Stimulated activated CD8-positive, alpha-beta memory T cell treated with anti-CD3 and anti-CD28 coated beads, Interleukin-4, amount 100 ng/mL, for 4 hours (primary cell): ENCODE measurements at regions not wholly inside any gene's neighbourhood (a gene's known extent, or its start where the extent isn't known, plus 50 kb on each side); places are given as distances from the start of the nearest gene placed in this dataset.

Experiments
- DNase-seq, 2 donors: peaks; one replicate each; pipeline ENCODE4 v3.0.0-alpha.2; 2020; ENCODE audit warnings: low read depth in 2 of 2, low spot score in 1 of 2

DNA sequence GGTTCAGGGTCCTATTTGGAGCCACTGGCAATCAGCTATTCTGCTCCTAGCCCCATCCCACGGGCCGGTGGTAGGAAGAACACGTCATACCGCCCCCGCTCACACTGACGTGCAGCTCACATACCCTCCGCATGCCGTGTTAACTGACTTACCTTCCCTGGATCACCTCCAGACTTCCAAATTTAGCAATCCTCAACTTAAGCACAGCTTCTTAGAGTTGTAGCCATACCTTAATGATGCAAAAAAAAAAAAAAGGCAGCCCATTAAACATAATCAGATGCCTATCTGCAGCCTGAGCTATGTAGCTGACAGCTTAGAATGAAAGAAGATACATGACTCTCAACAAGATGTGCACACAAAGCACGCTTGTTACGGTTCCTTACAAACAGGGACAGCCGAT, 93.0 kb downstream of the IRX2 start:
- DNase-seq: no peak

DNA sequence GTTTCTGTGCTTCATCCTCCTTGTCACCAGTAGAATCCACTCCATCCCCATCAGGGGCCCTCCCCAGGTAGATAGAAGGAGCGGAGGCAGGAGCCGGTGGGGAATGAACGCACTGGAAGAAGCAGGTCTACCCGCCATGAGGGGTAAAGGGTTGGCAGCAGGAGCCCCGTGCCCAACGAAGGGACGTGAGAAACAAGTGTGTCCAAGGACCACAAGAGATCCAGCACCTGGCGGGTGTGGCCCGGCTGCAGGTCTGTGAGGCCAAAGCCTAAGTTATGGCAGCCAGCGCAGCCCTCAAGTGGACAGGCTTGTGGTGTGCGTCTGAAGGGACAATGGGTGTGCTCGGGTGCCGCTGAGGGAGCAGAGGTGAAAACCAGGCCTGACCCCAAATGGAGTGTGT, 94.3 kb downstream of the IRX2 start:
- no peak for DNase-seq

- DNase-seq: no peak
Observed at GRCh38 chr5:2656206-2656605, 95.3 kb downstream of the IRX2 start.

DNA sequence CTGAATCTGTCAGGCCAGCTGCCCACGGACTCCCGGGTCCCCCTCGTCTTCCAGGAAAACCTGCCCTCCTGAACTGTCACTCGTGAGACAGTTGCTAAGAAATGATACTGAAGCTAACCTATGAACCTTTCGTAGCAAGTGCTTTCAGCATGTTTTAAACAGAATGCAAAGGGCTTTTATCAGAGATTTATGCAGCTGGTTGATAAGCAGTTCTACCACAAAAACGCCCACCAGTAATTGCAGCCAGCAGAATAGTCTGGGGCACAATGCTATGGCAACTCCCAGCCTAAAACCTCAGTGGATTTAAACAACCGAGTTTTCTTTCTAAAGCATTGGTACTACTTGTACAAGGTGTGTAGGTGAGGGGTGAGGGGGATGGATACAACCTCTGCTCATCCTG, 97.5 kb downstream of the IRX2 start:
- no peak for DNase-seq

DNA sequence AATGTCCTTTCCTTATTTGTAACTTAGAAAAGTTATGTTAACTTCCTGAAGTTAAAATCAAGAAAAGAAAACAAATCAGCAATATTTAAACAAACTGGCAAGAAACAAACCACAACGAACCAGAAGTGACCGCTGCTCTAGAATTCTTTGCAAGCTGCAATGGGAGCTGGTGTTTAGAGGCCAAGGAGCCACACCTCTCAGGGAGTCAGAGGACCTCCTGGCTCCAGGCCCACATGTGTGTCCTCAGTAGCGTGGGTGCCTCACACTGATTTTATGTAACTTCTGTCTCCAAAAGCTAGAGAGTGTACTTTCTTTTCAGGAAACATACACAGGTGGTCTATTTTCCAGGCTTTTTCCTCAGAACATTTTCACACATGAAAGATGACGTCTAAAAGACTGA, 100.4 kb downstream of the IRX2 start:
- no peak for DNase-seq

DNA sequence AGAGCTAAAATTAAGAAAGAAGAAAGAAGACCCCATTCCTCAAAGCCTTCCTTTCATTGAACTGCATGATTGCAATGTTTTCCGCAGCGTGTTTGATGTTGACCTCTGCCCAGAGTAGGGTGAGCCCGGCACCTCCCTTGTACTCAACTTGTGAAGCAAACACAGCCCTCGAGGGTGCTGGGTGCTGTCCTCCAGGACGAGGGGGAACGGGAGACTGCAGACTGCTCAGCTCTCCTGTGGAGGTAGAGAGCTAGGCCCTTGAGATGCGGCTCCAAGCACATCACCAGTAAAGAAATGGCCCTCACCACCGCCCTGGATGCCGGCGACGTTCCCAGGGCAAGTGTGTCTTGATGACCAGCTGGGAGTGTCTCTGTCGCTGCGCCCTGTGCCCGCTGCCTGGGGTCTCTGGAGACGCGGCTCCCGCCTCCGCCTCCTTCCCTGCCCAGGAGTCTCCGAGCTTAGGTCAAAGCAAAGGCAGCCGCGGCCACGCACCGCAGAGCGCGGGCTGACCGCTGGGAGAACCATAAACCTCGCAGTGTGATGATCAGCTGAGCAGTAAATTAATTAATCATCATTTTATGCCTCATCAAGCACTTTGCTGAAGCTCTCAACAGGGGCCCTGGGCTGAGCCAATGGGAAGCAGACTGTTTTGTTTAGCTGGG, 108.7 kb downstream of the IRX2 start:
- DNase-seq: no peak

- no peak for DNase-seq
Observed at GRCh38 chr5:2640717-2641116, 110.8 kb downstream of the IRX2 start.

DNA sequence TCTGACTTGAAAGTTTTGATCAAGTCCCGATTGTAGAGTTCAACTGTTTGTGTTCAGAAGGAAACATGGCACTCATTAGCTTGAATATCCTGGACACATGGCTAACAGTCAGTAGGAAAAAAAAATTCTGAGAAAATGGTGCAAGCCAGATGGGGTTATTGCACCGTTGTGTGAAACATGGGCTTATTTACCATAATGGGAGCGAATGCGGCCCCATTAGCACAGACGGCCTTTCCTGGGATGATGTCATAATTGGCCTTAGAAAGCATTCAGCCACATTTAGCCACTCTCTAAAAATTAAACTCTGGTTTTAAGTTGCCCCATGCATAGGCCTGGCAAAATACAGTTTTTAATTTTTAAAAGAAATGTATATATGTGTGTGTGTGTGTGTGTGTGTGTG, 112.1 kb downstream of the IRX2 start:
- no peak for DNase-seq

- DNase-seq: no peak
Observed at GRCh38 chr5:2634399-2635176, 116.9 kb downstream of the IRX2 start.

DNA sequence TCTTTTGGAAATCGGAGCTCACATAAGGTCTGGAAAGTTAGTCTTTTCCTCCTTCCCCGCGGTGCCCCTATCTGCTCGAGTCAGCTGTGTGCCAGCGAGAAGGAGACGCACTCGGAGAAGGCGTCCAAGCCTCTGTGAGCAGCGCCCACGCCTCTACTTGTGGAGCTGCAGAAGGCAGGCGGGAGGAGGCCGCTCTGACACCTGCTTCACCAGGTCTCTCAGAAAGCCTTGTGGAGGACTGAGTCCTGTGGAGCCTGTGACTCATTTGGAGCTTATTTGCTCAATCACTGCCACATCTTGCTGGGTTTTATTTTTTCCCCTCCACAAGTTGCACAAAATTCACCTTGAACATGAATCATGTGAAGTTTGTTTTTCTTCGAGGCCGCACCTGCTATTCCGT, 117.5 kb downstream of the IRX2 start:
- no peak for DNase-seq

- no peak for DNase-seq
Observed at GRCh38 chr5:2631758-2632157, 119.7 kb downstream of the IRX2 start.

DNA sequence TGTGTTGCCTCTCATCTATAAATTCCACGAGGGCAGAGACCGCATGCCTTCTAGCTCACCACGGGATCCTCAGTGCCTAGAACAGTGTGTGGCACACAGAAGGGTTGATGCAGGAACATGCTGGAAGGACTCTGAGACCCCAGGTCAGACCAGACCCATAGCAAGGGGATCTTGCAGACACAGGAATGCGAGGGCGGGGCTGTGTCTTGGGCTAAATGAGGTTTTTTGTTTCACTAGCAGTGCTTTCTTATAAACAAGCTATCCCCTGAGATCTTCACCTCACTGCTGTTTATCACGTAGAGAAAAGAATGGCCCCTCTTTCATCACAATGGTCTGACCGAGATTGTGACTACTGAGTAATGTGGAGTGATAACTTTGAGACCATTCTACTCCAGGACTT, 122.4 kb downstream of the IRX2 start:
- no peak for DNase-seq

GRCh38 chr5:2627867-2628266, 123.6 kb downstream of the IRX2 start:
- DNase-seq: no peak

DNA sequence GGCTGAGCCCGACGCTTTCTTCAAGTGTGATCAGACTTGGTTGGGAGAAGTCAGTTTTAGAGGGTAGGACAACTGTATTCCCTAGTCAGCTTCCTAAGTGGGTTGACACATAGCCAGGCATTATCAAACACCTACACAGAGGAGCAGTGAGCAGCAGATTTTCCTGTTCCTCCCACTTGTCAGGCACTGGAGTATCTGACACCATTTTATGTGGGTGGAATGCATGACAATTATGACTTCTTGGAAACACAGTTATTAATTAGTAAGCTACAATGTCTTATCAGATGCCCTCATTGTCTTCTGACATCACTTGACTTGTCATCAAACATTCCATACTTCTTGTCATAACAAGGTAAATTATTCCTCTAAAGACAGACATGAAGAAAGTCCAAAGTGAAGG, 124.9 kb downstream of the IRX2 start:
- no peak for DNase-seq

DNA sequence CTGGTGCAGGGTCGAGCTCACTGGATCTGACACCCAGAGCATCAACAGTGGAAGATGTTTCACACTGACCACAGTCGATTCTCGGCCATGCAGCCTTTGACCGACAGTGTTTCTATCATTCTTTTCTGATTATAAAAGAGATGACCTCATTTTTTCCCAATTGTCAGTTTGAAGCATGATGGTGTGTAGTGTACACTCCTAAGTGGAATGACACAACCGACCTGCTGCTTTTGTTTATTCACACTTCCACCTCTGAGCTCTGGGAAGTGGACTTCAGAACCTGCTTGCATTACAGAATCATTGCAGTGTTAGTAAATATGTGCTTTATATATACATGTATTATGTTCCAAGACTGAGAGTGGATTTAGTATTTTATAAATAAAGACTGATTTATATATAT, 128.6 kb downstream of the IRX2 start:
- no peak for DNase-seq

DNA sequence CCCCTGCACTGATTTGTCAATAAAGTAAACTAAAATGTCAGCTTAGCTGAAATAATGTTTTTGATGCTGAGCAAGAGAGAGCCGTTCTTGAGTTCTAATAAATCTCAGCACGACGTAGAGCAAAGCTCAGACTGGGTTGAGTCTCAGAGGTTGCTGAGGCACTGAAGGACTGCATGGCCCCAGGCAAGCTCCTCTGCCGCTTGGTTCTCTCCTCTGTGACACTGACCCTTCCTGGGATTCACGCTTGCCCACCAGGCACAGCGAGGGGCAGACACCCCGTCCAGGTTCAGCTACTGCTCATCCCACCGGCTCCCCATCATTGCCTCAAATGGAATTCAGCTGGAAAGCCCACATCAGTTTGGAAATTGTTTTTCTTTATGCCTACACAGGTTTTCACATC, 129.8 kb downstream of the IRX2 start:
- no peak for DNase-seq

GRCh38 chr5:2619216-2619615, 132.3 kb downstream of the IRX2 start:
- no peak for DNase-seq

GRCh38 chr5:2617461-2617860, 134.0 kb downstream of the IRX2 start:
- DNase-seq: no peak

DNA sequence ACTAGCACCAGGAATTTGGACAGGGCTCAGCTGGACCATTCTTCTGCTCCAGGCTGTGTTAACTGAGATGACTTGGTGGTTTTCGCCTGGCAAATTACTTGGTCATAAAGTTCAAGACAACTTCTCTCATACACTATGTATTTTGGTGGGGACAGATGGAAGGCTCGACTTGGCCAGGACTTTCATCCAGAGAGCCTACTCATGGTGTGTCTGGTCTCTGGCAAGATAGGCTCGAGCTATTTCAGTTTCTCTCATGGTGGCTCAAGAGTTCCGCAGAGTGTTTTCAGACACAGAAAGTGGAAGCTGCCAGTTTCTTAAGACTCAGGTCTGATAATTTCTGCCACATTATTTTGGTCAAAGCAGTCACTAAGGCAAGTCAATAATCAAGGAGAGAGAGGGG, 135.6 kb downstream of the IRX2 start:
- DNase-seq: no peak

- DNase-seq: no peak
Observed at GRCh38 chr5:2614571-2614970, 136.9 kb downstream of the IRX2 start.

DNA sequence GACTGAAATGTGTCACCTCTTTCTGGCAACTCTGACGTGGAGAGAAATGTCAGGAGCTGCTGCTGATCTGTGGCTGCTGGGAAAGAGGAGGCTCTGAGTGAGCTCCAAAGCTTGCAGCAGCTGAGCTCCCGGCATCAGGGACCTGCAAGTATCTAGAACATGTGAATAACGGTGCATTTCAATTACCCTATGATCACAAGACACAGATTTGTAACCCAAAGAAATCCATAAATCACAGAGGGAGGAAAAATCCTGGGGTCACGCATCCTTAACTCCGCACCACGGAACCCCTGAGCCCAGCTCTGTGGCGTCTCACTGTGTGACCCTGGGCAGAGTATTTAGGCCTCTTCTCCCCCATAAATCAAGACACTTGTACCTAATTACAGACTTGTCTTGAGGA, 139.8 kb downstream of the IRX2 start:
- DNase-seq: no peak

DNA sequence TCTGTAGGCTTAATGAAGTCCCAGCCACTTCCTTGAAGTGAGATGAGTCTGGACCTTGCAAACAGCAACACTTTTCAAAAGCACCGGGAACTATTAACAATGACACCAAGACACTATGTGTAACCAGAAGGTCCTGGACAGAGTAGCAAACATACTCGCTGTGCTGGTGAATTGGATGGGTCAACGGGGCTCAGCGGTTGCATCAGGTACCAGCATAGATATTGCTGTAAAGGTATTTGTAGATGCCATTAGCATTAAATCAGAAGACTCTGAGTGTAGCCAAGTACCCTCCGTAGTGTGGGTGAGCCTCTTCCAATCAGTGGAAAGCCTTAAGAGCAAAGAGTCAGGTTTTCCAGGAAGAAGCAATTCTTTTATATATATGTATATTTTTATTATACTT, 140.5 kb downstream of the IRX2 start:
- DNase-seq: no peak

GRCh38 chr5:2608391-2608790, 143.1 kb downstream of the IRX2 start:
- no peak for DNase-seq
